ENCODE measurements at regions not wholly inside any gene's neighbourhood (a gene's known extent, or its start where the extent isn't known, plus 50 kb on each side); places are given as distances from the start of the nearest gene placed in this dataset.
"Not testable (repeated sequence)": the region's sequence is repeated elsewhere in the genome, so short reads cannot be mapped to it uniquely, and the experiment has no call there.

GRCh38 chr21:28480470-28480869 is 512.2 kb downstream of the LTN1 start:
- Histone ChIP-seq H3K4me1 (no peaks in the 10 kb centered on the region), H3K27ac (no peak overlapping the region), H3K9me3 (no peaks in the 10 kb centered on the region), H3K4me3 (no peak overlapping the region), H3K27me3 (no peaks in the 10 kb centered on the region), H3K36me3 (replicated peaks in 1 of 2; ENCODE audit: insufficient read depth in 1 of 2, low read depth in 2 of 2) (no peaks in the 10 kb centered on the region)
- DNase-seq: no peak
- no peak for TF ChIP-seq POLR2A (IDR thresholded peaks at IDR 0.05)
- no peak for TF ChIP-seq CTCF (IDR thresholded peaks at IDR 0.05)
- ATAC-seq: no peak
- 66 to 70% methylated on average over 5 of the region's 5 CpGs for WGBS, 2 donors
- intact Hi-C loops (cut with DNase I): no loop called here

GRCh38 chr21:28473530-28474220 is 519.0 kb downstream of the LTN1 start:
- WGBS, 2 donors: 53 to 63% methylated on average over 2 of the region's 2 CpGs
- Histone ChIP-seq H3K4me1 (no peaks in the 10 kb centered on the region), H3K9me3 (no peaks in the 10 kb centered on the region), H3K36me3 (replicated peaks in 1 of 2; ENCODE audit: insufficient read depth in 1 of 2, low read depth in 2 of 2) (no peaks in the 10 kb centered on the region), H3K27me3 (no peaks in the 10 kb centered on the region), H3K27ac (no peak overlapping the region), H3K4me3 (no peak overlapping the region)
- intact Hi-C loops (cut with DNase I): no loop called here
- no peak for DNase-seq
- ATAC-seq: no peak
- TF ChIP-seq POLR2A (IDR thresholded peaks at IDR 0.05): no peak
- TF ChIP-seq CTCF (IDR thresholded peaks at IDR 0.05): no peak

GRCh38 chr21:28472543-28472942 is 520.1 kb downstream of the LTN1 start:
- 63 to 80% methylated on average over 2 of the region's 2 CpGs for WGBS, 2 donors
- H3K27ac ChIP-seq; H3K27me3 ChIP-seq; H3K36me3 ChIP-seq (replicated peaks in 1 of 2; ENCODE audit: insufficient read depth in 1 of 2, low read depth in 2 of 2); H3K9me3 ChIP-seq; H3K4me3 ChIP-seq; ATAC-seq; H3K4me1 ChIP-seq; intact Hi-C loops (cut with DNase I); DNase-seq: not testable (repeated sequence)

- 74 to 85% methylated on average over 5 of the region's 5 CpGs for WGBS, 2 donors
- H3K9me3 ChIP-seq: no peaks in the 10 kb centered on the region
- H3K36me3 ChIP-seq (replicated peaks in 1 of 2; ENCODE audit: insufficient read depth in 1 of 2, low read depth in 2 of 2): no peaks in the 10 kb centered on the region
- TF ChIP-seq POLR2A (IDR thresholded peaks at IDR 0.05): no peak
- no peak for TF ChIP-seq CTCF (IDR thresholded peaks at IDR 0.05)
- intact Hi-C loops (cut with DNase I): no loop called here
- no peaks in the 10 kb centered on the region for H3K4me1 ChIP-seq
- no peak overlapping the region for H3K4me3 ChIP-seq
- DNase-seq (no peak), ATAC-seq (no peak)
- H3K27ac ChIP-seq: no peak overlapping the region
- H3K27me3 ChIP-seq: no peaks in the 10 kb centered on the region
Observed at GRCh38 chr21:28464988-28465387, 527.7 kb downstream of the LTN1 start.

GRCh38 chr21:28464095-28464494 is 528.6 kb downstream of the LTN1 start:
- H3K27ac ChIP-seq: no peak overlapping the region
- no peaks in the 10 kb centered on the region for H3K4me1 ChIP-seq
- no peaks in the 10 kb centered on the region for H3K27me3 ChIP-seq
- H3K36me3 ChIP-seq (replicated peaks in 1 of 2; ENCODE audit: insufficient read depth in 1 of 2, low read depth in 2 of 2): no peaks in the 10 kb centered on the region
- H3K9me3 ChIP-seq: no peaks in the 10 kb centered on the region
- TF ChIP-seq CTCF (IDR thresholded peaks at IDR 0.05) (no peak), POLR2A (IDR thresholded peaks at IDR 0.05) (no peak)
- H3K4me3 ChIP-seq: no peak overlapping the region
- DNase-seq (no peak), ATAC-seq (no peak)
- intact Hi-C loops (cut with DNase I): no loop called here
